RWPE1 (cell line): ENCODE measurements at regions not wholly inside any gene's neighbourhood (a gene's known extent, or its start where the extent isn't known, plus 50 kb on each side); places are given as distances from the start of the nearest gene placed in this dataset.

ENCODE experiments used
- CTCF ChIA-PET: fragments of 350-600 bp; sonication (Branson Sonifier 250); formaldehyde crosslinking; extraction: SDS; loops from one replicate; lab custom pipeline; 2021; lab: Yijun Ruan, JAX
- POLR2A ChIA-PET: fragments of 400-600 bp; formaldehyde crosslinking; extraction: SDS; loops from one replicate; lab custom pipeline; 2020; ENCODE audit warnings: antibody characterized with exemption; ENCODE audit not compliant: low non-redundant PET; lab: Yijun Ruan, JAX
- DNase-seq: peaks from one replicate; pipeline ENCODE4 v3.0.0; 2012; ENCODE audit warnings: low spot score
- H3K27ac ChIP-seq: fragments of 450-650 bp; 2 replicates; pipeline ENCODE4 v1.5.1; 2017
- CTCF ChIP-seq: fragments of 450-650 bp; conservative IDR thresholded peaks from 2 replicates; pipeline ENCODE4 v1.5.1; 2017; ENCODE audit warnings: low read depth, mild to moderate bottlenecking

- CTCF ChIA-PET = no interaction called here
- TF ChIP-seq CTCF = no peak
- H3K27ac ChIP-seq = no peak overlapping the region
- DNase-seq = no peak
- POLR2A ChIA-PET = no interaction called here
Observed at GRCh38 chr6:11412616-11413015, 124.9 kb upstream of the TMEM170B start.

GRCh38 chr6:11412011-11412424 lies 125.5 kb upstream of the TMEM170B start:
- POLR2A ChIA-PET = no interaction called here
- no peak for DNase-seq
- CTCF ChIA-PET = no interaction called here
- H3K27ac ChIP-seq = no peak overlapping the region
- no peak for TF ChIP-seq CTCF

- ChIA-PET CTCF (no interaction called here), POLR2A (no interaction called here)
- H3K27ac ChIP-seq = no peak overlapping the region
- TF ChIP-seq CTCF = no peak
- DNase-seq = no peak
Observed at GRCh38 chr6:11411593-11411992, 126.0 kb upstream of the TMEM170B start.

GRCh38 chr6:11410539-11411307 lies 126.8 kb upstream of the TMEM170B start:
- no peak overlapping the region for H3K27ac ChIP-seq
- no peak for DNase-seq
- ChIA-PET POLR2A (no interaction called here), CTCF (no interaction called here)
- TF ChIP-seq CTCF = no peak

- TF ChIP-seq CTCF = no peak
- CTCF ChIA-PET = interaction anchor here (0.6 kb wide), 1 partner anchor 258 kb away, joined by 3 read pairs; no protein-coding TSS in a partner anchor
- H3K27ac ChIP-seq = no peak overlapping the region
- no peak for DNase-seq
- POLR2A ChIA-PET = no interaction called here
Observed at GRCh38 chr6:11409371-11409770, 128.2 kb upstream of the TMEM170B start.

- no peak for DNase-seq
- ChIA-PET POLR2A (no interaction called here), CTCF (no interaction called here)
- H3K27ac ChIP-seq = no peak overlapping the region
- TF ChIP-seq CTCF = no peak
Observed at GRCh38 chr6:11407414-11407813, 130.1 kb upstream of the TMEM170B start.
